CD8-positive, alpha-beta memory T cell (primary cell): ENCODE measurements at regions not wholly inside any gene's neighbourhood (a gene's known extent, or its start where the extent isn't known, plus 50 kb on each side); places are given as distances from the start of the nearest gene placed in this dataset.

ENCODE experiments used
- CTCF ChIA-PET: fragments of 350-600 bp; sonication (Branson Sonifier 250); formaldehyde crosslinking; loops from one replicate; lab custom pipeline; 2021; ENCODE audit warnings: antibody characterized with exemption; lab: Charles Lee
- POLR2A ChIA-PET: fragments of 350-600 bp; sonication (Branson Sonifier 250); formaldehyde crosslinking; loops from one replicate; lab custom pipeline; 2021; ENCODE audit warnings: antibody characterized with exemption; lab: Charles Lee
- DNase-seq, 5 donors: peaks; one replicate each; pipeline versions ENCODE4 v3.0.0 to v3.0.0-alpha.2; 2020 to 2022; ENCODE audit warnings: mixed read lengths in 1 of 5
- H3K27ac ChIP-seq: one replicate; pipeline ENCODE4 v1.7.0; 2013; ENCODE audit warnings: low read depth, mild to moderate bottlenecking, low read length, moderate library complexity
- H3K27me3 ChIP-seq: 2 replicates; pipeline ENCODE4 v1.7.0; 2013; ENCODE audit warnings: low read length, mild to moderate bottlenecking; ENCODE audit not compliant: insufficient read depth, poor library complexity, severe bottlenecking
- H3K36me3 ChIP-seq: 2 replicates; pipeline ENCODE4 v1.7.0; 2013; ENCODE audit warnings: mild to moderate bottlenecking, low read length, moderate library complexity; ENCODE audit not compliant: insufficient read depth
- H3K4me1 ChIP-seq: 2 replicates; pipeline ENCODE4 v1.7.0; 2013; ENCODE audit warnings: mild to moderate bottlenecking, low read length, moderate library complexity; ENCODE audit not compliant: insufficient read depth
- H3K4me3 ChIP-seq: 2 replicates; pipeline ENCODE4 v1.7.0; 2013; ENCODE audit warnings: mild to moderate bottlenecking, low read length
- H3K9me3 ChIP-seq: 2 replicates; pipeline ENCODE4 v1.7.0; 2013; ENCODE audit warnings: mild to moderate bottlenecking, low read length
- H3K27ac Mint-ChIP-seq, 8 donors: one replicate each; pipeline ENCODE4 v1.8.0; 2020 to 2021; ENCODE audit warnings: mixed read lengths in 8 of 8, mild to moderate bottlenecking in 6 of 8, inconsistent platforms in 3 of 8, moderate library complexity in 3 of 8
- H3K27me3 Mint-ChIP-seq, 2 donors: one replicate each; pipeline ENCODE4 v1.8.0; 2020 to 2021; ENCODE audit warnings: mixed read lengths in 2 of 2, mild to moderate bottlenecking in 1 of 2, moderate library complexity in 1 of 2
- H3K36me3 Mint-ChIP-seq, 3 donors: one replicate each; pipeline ENCODE4 v1.8.0; 2020 to 2021; ENCODE audit warnings: mixed read lengths in 3 of 3, inconsistent platforms in 1 of 3, mild to moderate bottlenecking in 1 of 3
- H3K4me1 Mint-ChIP-seq, 3 donors: one replicate each; pipeline ENCODE4 v1.8.0; 2020 to 2021; ENCODE audit warnings: mixed read lengths in 3 of 3, inconsistent platforms in 1 of 3, mild to moderate bottlenecking in 1 of 3
- H3K4me3 Mint-ChIP-seq, 7 donors: one replicate each; pipeline ENCODE4 v1.8.0; 2020 to 2021; ENCODE audit warnings: mixed read lengths in 7 of 7, mild to moderate bottlenecking in 6 of 7, moderate library complexity in 4 of 7, inconsistent platforms in 2 of 7
- H3K9me3 Mint-ChIP-seq, 5 donors: one replicate each; pipeline ENCODE4 v1.8.0; 2020 to 2022; ENCODE audit warnings: mixed read lengths in 5 of 5, mild to moderate bottlenecking in 3 of 5, moderate library complexity in 2 of 5, inconsistent platforms in 1 of 5

DNA sequence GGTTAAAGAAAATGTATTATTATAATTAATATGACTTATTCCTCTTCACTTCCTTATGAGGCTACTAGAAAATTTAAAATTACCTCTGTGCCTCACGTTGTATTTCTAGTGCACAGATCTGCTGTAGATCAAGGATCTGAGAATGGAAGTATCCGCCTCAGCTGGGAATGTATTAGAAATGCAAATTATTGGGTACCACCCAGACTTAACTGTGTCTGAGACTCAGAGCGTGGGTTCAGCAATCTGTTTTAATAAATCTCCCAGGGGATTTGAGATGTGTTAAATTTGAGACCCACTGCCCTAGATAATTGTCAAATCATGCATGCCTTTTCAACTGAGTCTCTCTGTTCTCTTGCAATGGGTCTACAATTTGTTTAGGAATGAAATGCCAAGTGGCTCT is 658.0 kb upstream of the NOX3 start:
- H3K36me3 Mint-ChIP-seq, result peaks cover 0 to under 1% (median 0%) of the 10 kb centered on the region in 3 donors
- H3K4me1 Mint-ChIP-seq, result no peaks in the 10 kb centered on the region
- no peak overlapping the region for H3K27ac ChIP-seq
- H3K4me3 ChIP-seq, result no peak overlapping the region
- no peaks in the 10 kb centered on the region for H3K36me3 ChIP-seq
- no peak overlapping the region for H3K27ac Mint-ChIP-seq
- POLR2A ChIA-PET, result no interaction called here
- H3K4me1 ChIP-seq, result no peaks in the 10 kb centered on the region
- peaks cover 0 to under 1% (median 0%) of the 10 kb centered on the region in 5 donors for H3K9me3 Mint-ChIP-seq
- no peaks in the 10 kb centered on the region for H3K27me3 ChIP-seq
- H3K27me3 Mint-ChIP-seq, result no peaks in the 10 kb centered on the region
- H3K9me3 ChIP-seq, result no peaks in the 10 kb centered on the region
- no peak overlapping the region for H3K4me3 Mint-ChIP-seq
- no peak for DNase-seq
- CTCF ChIA-PET, result interaction anchor here (1.1 kb wide), 1 partner anchor 11 kb away, joined by 4 read pairs; no protein-coding TSS in a partner anchor

DNA sequence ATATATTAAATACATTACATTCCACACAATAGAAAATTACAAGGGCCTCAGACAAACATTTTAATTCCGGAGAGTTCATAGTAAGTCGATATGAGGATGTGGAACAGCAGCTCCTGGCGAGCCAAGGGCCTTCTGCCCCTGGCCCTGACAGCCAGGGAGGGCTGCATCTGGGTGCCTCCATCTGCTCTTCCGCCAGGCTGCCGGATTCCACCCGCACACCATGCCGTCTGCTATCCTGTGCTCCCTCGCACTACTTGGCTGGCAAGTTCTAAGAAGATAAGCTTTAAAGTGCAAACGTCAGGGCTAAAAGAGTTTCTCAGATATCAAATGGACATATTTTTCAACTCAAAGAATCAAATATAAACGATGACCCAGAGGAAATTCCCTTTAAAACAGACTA is 656.3 kb upstream of the NOX3 start:
- no peak overlapping the region for H3K27ac Mint-ChIP-seq
- H3K36me3 ChIP-seq, result no peaks in the 10 kb centered on the region
- no peak overlapping the region for H3K27ac ChIP-seq
- ChIA-PET CTCF (no interaction called here), POLR2A (no interaction called here)
- no peaks in the 10 kb centered on the region for H3K9me3 Mint-ChIP-seq
- H3K27me3 ChIP-seq, result no peaks in the 10 kb centered on the region
- H3K27me3 Mint-ChIP-seq, result no peaks in the 10 kb centered on the region
- no peak for DNase-seq
- H3K9me3 ChIP-seq, result no peaks in the 10 kb centered on the region
- H3K4me1 ChIP-seq, result no peaks in the 10 kb centered on the region
- no peak overlapping the region for H3K4me3 Mint-ChIP-seq
- peaks cover 0 to 1% (median 0%) of the 10 kb centered on the region in 3 donors for H3K36me3 Mint-ChIP-seq
- no peaks in the 10 kb centered on the region for H3K4me1 Mint-ChIP-seq
- H3K4me3 ChIP-seq, result no peak overlapping the region

DNA sequence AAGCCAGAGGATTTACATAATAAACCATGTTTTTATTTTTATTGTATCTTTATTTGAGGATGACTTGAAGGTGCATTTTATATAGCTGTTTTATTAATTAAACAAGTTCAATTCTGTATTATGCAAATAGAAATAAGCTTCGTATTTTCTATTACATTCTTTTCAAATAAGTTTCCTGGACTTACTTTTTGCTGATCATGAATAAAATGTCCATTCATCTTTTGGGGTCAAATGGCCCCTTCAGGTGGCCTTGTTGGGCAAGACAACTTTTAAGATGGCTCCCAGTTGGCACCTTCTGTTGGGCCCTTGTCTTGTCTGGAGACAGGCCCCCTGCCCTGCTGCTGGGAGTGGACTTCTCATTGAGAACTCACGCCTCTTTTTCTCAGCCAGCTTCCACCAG is 654.6 kb upstream of the NOX3 start:
- Histone ChIP-seq H3K9me3 (no peaks in the 10 kb centered on the region), H3K4me3 (no peak overlapping the region), H3K27ac (no peak overlapping the region), H3K27me3 (no peaks in the 10 kb centered on the region), H3K36me3 (no peaks in the 10 kb centered on the region), H3K4me1 (no peaks in the 10 kb centered on the region)
- no peak overlapping the region for H3K27ac Mint-ChIP-seq
- H3K9me3 Mint-ChIP-seq, result no peaks in the 10 kb centered on the region
- DNase-seq, result no peak
- H3K4me3 Mint-ChIP-seq, result no peak overlapping the region
- H3K4me1 Mint-ChIP-seq, result no peaks in the 10 kb centered on the region
- peaks cover 0 to 1% (median 0%) of the 10 kb centered on the region in 3 donors for H3K36me3 Mint-ChIP-seq
- CTCF ChIA-PET, result no interaction called here
- H3K27me3 Mint-ChIP-seq, result peaks cover 0 to 2% of the 10 kb centered on the region in 2 donors
- POLR2A ChIA-PET, result no interaction called here

DNA sequence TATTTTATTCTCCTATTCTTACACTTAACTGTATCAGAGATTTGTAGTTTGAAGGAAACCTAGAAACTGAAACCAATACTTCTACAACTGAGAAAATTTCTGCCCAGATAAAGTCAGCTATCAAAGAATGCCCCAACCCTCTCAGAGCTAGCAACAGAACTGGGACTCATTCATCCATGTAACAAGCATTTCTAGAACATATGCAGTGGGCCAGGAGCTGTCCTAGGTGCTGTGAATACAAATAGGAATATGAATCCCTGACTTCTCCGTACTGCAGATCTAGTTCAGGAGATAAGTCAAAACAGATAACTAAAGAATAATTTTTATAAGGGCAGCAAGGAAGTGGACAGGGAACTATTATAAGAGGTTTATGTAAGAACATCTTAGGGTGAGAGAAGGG is 654.1 kb upstream of the NOX3 start:
- Histone ChIP-seq H3K27ac (no peak overlapping the region), H3K4me3 (no peak overlapping the region), H3K9me3 (no peaks in the 10 kb centered on the region), H3K36me3 (no peaks in the 10 kb centered on the region), H3K27me3 (no peaks in the 10 kb centered on the region), H3K4me1 (no peaks in the 10 kb centered on the region)
- Mint-ChIP-seq H3K27ac (no peak overlapping the region), H3K36me3 (peaks cover 0 to 1% (median 0%) of the 10 kb centered on the region in 3 donors), H3K4me1 (no peaks in the 10 kb centered on the region), H3K27me3 (peaks cover 0 to 2% of the 10 kb centered on the region in 2 donors), H3K4me3 (no peak overlapping the region), H3K9me3 (no peaks in the 10 kb centered on the region)
- DNase-seq, result no peak
- CTCF ChIA-PET, result no interaction called here
- POLR2A ChIA-PET, result no interaction called here

DNA sequence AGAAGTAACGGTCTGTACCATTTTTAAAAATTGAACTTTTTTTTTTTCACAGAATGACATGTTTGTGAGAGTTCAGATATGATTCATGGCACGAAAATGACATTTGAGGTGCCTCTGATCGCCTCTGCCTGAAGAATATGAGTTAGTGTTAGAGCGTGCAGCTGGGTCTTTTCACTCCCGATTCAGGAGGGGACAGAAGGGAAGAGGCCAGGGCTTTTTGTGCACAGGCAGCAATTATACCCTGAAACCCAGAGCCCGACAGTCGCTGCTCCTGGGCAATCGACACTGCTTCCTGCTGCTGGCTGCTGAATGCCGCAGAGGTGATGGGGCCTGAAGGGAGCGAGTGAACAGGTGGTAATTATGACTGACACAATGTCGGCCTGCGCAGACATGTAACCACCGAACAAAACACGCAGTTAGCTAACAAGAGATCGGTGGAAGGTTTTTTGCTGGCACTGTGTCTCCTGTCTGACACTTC is 652.0 kb upstream of the NOX3 start:
- Histone ChIP-seq H3K27me3 (no peaks in the 10 kb centered on the region), H3K27ac (no peak overlapping the region), H3K36me3 (no peaks in the 10 kb centered on the region), H3K4me1 (no peaks in the 10 kb centered on the region), H3K9me3 (no peaks in the 10 kb centered on the region), H3K4me3 (no peak overlapping the region)
- CTCF ChIA-PET, result no interaction called here
- H3K36me3 Mint-ChIP-seq, result peaks cover 0 to 1% (median 0%) of the 10 kb centered on the region in 3 donors
- peaks cover 0 to 2% of the 10 kb centered on the region in 2 donors for H3K27me3 Mint-ChIP-seq
- DNase-seq, result no peak
- H3K9me3 Mint-ChIP-seq, result no peaks in the 10 kb centered on the region
- H3K4me3 Mint-ChIP-seq, result no peak overlapping the region
- H3K27ac Mint-ChIP-seq, result no peak overlapping the region
- POLR2A ChIA-PET, result no interaction called here
- H3K4me1 Mint-ChIP-seq, result no peaks in the 10 kb centered on the region

DNA sequence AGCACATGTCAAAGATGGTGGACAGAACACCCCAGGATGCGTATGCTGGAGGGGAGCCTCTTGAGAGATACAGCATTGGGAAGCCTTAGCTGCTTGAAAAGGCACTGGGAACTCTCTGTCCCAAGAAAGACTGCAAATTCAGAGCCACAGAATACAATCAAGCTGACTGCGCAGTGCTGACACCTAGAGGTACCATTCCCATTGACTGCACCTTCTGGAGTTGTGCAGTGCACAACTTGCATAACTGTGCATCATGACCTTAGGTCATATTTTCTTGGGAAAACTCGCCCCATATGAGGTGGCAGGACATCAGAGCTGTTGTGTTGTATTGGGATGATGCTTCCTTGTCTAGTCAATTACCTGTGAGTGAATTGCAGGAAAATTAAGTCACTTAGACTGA is 646.5 kb upstream of the NOX3 start:
- H3K4me1 ChIP-seq, result no peaks in the 10 kb centered on the region
- no peak overlapping the region for H3K4me3 ChIP-seq
- ChIA-PET POLR2A (no interaction called here), CTCF (interaction anchor here (1.4 kb wide), 1 partner anchor 12 kb away, joined by 4 read pairs; no protein-coding TSS in a partner anchor)
- no peak for DNase-seq
- Mint-ChIP-seq H3K9me3 (peaks cover 0 to 3% (median 0%) of the 10 kb centered on the region in 5 donors), H3K36me3 (no peaks in the 10 kb centered on the region), H3K4me1 (no peaks in the 10 kb centered on the region), H3K27me3 (peaks cover 0 to 3% of the 10 kb centered on the region in 2 donors), H3K4me3 (no peak overlapping the region), H3K27ac (no peak overlapping the region)
- H3K27ac ChIP-seq, result no peak overlapping the region
- no peaks in the 10 kb centered on the region for H3K9me3 ChIP-seq
- no peaks in the 10 kb centered on the region for H3K36me3 ChIP-seq
- H3K27me3 ChIP-seq, result no peaks in the 10 kb centered on the region

DNA sequence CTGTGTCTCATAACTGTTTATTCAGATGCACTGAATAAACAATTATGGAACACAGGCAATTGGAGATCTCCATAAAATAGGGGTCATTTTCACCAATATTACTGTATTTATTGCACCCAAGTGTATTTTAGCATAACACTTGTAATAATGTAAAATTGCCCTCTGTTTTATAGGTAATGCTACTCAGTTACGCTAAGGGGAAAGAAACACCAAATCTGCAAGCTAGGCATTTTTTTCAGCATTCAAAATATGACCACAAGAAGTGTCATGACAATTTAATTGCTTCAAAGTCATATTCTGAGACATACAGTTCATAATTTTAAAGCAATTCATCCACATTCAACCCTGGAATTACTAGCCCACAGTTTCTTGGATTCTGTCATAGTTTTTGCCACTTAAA is 643.2 kb upstream of the NOX3 start:
- Histone ChIP-seq H3K27ac (no peak overlapping the region), H3K4me3 (no peak overlapping the region), H3K9me3 (no peaks in the 10 kb centered on the region), H3K4me1 (no peaks in the 10 kb centered on the region), H3K27me3 (no peaks in the 10 kb centered on the region), H3K36me3 (no peaks in the 10 kb centered on the region)
- ChIA-PET POLR2A (no interaction called here), CTCF (no interaction called here)
- DNase-seq, result no peak
- peaks cover 0 to 2% of the 10 kb centered on the region in 2 donors for H3K27me3 Mint-ChIP-seq
- peaks cover 0 to 5% (median 0%) of the 10 kb centered on the region in 5 donors for H3K9me3 Mint-ChIP-seq
- no peaks in the 10 kb centered on the region for H3K36me3 Mint-ChIP-seq
- no peak overlapping the region for H3K27ac Mint-ChIP-seq
- no peak overlapping the region for H3K4me3 Mint-ChIP-seq
- H3K4me1 Mint-ChIP-seq, result no peaks in the 10 kb centered on the region

DNA sequence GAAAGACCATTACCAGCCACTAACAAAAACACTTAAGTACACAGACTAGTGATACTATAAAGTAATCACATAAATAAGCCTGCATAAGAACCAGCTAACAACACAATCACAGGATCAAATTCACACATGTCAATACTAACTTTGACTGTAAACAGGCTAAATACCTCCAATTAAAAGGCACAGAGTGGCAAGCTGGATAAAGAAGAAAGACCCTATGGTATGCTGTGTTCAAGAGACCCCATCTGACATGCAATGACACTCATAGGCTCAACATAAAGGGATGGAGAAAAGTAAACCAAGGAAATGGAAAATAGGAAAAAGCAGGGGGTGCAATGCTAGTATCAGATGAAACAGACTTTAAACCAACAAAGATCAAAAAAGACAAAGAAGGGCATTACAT is 631.8 kb upstream of the NOX3 start:
- CTCF ChIA-PET, result no interaction called here
- no peaks in the 10 kb centered on the region for H3K36me3 ChIP-seq
- no peaks in the 10 kb centered on the region for H3K27me3 Mint-ChIP-seq

More for the DNA sequence above, 631.8 kb upstream of the NOX3 start:
- Mint-ChIP-seq H3K9me3 (peaks cover 14 to 37% (median 26%) of the 10 kb centered on the region in 5 donors), H3K4me1 (no peaks in the 10 kb centered on the region), H3K27ac (no peak overlapping the region), H3K36me3 (peaks cover 0 to 7% (median 0%) of the 10 kb centered on the region in 3 donors), H3K4me3 (no peak overlapping the region)
- POLR2A ChIA-PET, result no interaction called here
- Histone ChIP-seq H3K27me3 (no peaks in the 10 kb centered on the region), H3K4me1 (no peaks in the 10 kb centered on the region), H3K27ac (no peak overlapping the region), H3K9me3 (no peaks in the 10 kb centered on the region), H3K4me3 (no peak overlapping the region)
- no peak for DNase-seq
